Ectodermal cell (in vitro differentiated cells): ENCODE measurements at regions not wholly inside any gene's neighbourhood (a gene's known extent, or its start where the extent isn't known, plus 50 kb on each side); places are given as distances from the start of the nearest gene placed in this dataset.

Experiments used
- H3K27ac ChIP-seq: 2 replicates; pipeline ENCODE4 v1.7.0; 2013; ENCODE audit warnings: mild to moderate bottlenecking, low read depth, low read length; ENCODE audit not compliant: insufficient read depth, poor library complexity, severe bottlenecking
- H3K27me3 ChIP-seq: 2 replicates; pipeline ENCODE4 v1.7.0; 2013; ENCODE audit warnings: mild to moderate bottlenecking, low read length; ENCODE audit not compliant: insufficient read depth, control insufficient read depth, poor library complexity, severe bottlenecking
- H3K36me3 ChIP-seq: one replicate; pipeline ENCODE4 v1.7.0; 2013; ENCODE audit warnings: low read length; ENCODE audit not compliant: control insufficient read depth, insufficient read depth
- H3K4me1 ChIP-seq: one replicate; pipeline ENCODE4 v1.7.0; 2013; ENCODE audit warnings: low read length; ENCODE audit not compliant: control insufficient read depth, insufficient read depth
- H3K4me3 ChIP-seq: 2 replicates; pipeline ENCODE4 v1.7.0; 2013; ENCODE audit warnings: low read depth, low read length, control low read depth; ENCODE audit not compliant: insufficient read depth
- H3K9me3 ChIP-seq: 2 replicates; pipeline ENCODE4 v1.7.0; 2013; ENCODE audit warnings: mild to moderate bottlenecking, low read length, moderate library complexity; ENCODE audit not compliant: control insufficient read depth
- WGBS, 2 experiments: methylation state at CpG; one replicate each; pipeline ENCODE4 v1.1.7; 2013; ENCODE audit warnings: missing lambda C conversion rate in 2 of 2; 5-methylcytosine and 5-hydroxymethylcytosine counted together

- Histone ChIP-seq H3K9me3 (no peaks in the 10 kb centered on the region), H3K36me3 (no peaks in the 10 kb centered on the region), H3K27me3 (no peaks in the 10 kb centered on the region), H3K4me1 (no peaks in the 10 kb centered on the region), H3K27ac (no peak overlapping the region), H3K4me3 (no peak overlapping the region)
- WGBS, 2 experiments = 51 to 69% methylated on average over 2 of the region's 2 CpGs
These were observed 1882.3 kb upstream of the PIK3C3 start for GRCh38 chr18:40072761-40073160.

- no peak overlapping the region for H3K4me3 ChIP-seq
- WGBS, 2 experiments = 86 to 100% methylated on average over 1 of the region's 1 CpG
These were observed 1888.7 kb upstream of the PIK3C3 start for GRCh38 chr18:40066368-40066767.

DNA sequence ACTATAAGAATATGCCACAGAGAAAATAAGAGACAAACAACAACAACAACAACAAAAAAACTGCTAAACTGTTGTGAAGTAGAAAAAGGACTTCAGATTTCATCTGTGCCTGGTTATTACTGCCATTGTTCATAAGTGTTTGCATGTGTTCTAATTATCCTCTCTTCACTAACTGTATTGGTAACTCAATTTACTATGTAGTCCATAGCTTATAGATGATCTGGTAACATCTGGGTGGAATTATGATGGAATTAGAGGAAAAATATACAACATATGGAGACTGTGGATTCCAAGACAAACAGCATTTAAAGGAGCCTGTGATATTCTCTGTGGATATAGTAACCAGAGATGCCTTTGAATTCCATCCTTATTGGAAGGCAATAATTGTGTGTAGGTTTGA lies 1891.5 kb upstream of the PIK3C3 start:
- Histone ChIP-seq H3K27me3 (no peaks in the 10 kb centered on the region), H3K27ac (no peak overlapping the region), H3K36me3 (no peaks in the 10 kb centered on the region), H3K4me3 (no peak overlapping the region), H3K9me3 (no peaks in the 10 kb centered on the region), H3K4me1 (no peaks in the 10 kb centered on the region)

More at GRCh38 chr18:40066368-40066767, 1888.7 kb upstream of the PIK3C3 start:
- Histone ChIP-seq H3K4me1 (no peaks in the 10 kb centered on the region), H3K36me3 (no peaks in the 10 kb centered on the region), H3K9me3 (no peaks in the 10 kb centered on the region), H3K27me3 (no peaks in the 10 kb centered on the region), H3K27ac (no peak overlapping the region)

DNA sequence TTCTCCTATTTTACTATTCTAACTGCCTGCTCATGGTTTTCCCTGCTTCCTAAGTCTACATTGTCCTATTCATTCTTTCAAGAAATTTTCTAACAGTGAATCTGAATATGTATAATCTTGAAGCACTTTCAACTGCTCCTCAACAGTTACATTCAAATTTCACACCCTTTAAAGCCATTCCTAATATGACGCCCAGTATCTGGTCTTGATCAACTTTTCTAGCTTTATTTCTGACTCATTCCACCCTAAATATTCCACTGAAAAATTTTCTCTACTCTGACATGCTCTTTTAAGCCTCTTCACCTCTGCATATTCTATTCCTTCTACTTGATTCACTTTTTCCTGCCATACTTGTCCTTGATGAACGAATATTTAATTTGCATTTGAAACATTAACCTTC lies 1893.9 kb upstream of the PIK3C3 start:
- Histone ChIP-seq H3K4me3 (no peak overlapping the region), H3K9me3 (no peaks in the 10 kb centered on the region), H3K27me3 (no peaks in the 10 kb centered on the region), H3K27ac (no peak overlapping the region), H3K36me3 (no peaks in the 10 kb centered on the region), H3K4me1 (no peaks in the 10 kb centered on the region)
- 88 to 91% methylated on average over 2 of the region's 2 CpGs for WGBS, 2 experiments

GRCh38 chr18:40060562-40060961 lies 1894.5 kb upstream of the PIK3C3 start:
- Histone ChIP-seq H3K4me1 (no peaks in the 10 kb centered on the region), H3K27me3 (no peaks in the 10 kb centered on the region), H3K9me3 (no peaks in the 10 kb centered on the region), H3K27ac (no peak overlapping the region), H3K4me3 (no peak overlapping the region), H3K36me3 (no peaks in the 10 kb centered on the region)
- 82 to 86% methylated on average over 1 of the region's 1 CpG for WGBS, 2 experiments

DNA sequence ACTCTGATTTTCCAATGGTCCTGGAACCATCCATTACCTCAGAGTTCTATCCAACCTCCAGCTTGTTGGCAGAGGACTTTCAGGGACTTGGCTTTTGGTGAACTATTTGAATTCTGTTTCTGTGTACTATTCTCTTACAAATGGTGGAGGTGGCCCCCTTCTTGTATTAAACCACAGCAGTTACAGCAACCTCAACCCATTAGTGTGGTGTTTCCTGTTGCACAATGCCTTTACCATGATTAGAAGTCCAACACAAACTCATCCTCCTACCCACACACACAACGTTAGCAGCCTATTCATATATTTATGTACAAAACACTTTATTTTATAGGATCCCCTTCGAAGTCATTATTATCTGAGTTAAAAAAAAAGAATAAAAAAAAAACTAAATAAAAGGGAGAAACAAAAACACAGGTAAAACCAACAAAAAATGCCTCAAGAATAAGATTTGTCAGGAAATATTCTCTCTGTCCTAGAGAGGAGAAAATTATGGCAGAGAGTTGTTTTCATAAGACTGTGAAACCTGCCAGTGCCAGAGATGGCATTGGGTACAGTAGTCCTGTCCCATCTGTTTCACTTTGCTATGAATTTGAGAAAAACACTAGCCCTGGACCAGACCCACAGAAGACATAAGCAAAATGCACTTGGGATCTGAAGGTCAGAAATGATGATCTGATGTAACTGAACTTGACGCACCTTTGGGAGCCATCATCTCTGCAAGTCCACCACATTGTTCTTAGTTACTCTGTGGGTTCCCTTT lies 1896.0 kb upstream of the PIK3C3 start:
- no peak overlapping the region for H3K27ac ChIP-seq
- H3K36me3 ChIP-seq = no peaks in the 10 kb centered on the region
- no peaks in the 10 kb centered on the region for H3K4me1 ChIP-seq
- 96 to 100% methylated on average over 1 to 2 of the region's 3 CpGs for WGBS, 2 experiments
- H3K27me3 ChIP-seq = no peaks in the 10 kb centered on the region
- no peaks in the 10 kb centered on the region for H3K9me3 ChIP-seq
- H3K4me3 ChIP-seq = no peak overlapping the region

DNA sequence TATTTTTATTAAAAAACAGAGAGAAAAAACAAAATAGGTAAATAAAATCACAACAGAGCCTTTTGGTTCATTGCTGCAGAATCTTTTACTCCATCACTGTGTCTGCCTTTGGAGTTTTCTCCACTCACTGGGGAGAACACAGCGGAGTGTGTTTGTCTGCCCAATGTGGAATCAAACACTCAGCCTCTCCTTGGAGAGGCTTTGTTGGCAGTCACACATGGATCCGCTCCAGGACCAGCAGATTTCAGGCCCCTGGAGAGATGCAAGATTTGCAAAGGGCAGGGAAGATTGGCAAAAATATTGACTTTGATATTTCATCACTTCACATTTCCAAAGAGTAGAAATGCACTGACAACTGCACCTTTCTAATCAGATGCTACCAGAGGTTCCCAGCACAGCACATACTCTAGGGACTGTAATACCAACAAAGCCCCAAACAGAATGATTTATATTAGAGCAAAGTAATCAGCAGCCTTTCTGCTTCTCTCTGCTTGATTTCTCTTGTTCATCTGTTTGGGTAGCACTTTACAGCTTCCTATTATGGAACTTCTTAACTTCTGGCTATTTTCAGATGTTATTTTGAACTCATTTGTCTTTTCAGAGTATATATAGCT lies 1898.8 kb upstream of the PIK3C3 start:
- no peaks in the 10 kb centered on the region for H3K9me3 ChIP-seq
- WGBS, 2 experiments = 92% methylated on average over 2 of the region's 2 CpGs
- H3K4me1 ChIP-seq = no peaks in the 10 kb centered on the region

DNA sequence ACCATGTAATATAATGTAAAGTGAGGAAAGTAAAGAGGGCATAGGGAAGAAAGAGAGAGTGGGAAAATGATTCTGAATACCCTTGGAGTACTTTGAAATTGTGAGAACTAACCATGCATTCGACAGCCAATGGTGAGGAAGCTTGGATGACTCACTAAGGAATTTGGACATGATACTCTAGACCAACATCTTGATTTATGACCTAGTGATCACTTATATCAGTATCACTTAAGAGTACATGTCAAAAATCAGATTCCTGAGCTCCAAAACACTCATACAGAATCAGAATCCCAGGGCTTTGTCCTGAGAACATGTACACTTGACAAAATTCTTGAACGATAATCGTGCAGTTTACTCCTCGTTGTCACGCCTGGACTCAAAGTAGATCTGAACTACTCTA lies 1899.8 kb upstream of the PIK3C3 start:
- no peaks in the 10 kb centered on the region for H3K9me3 ChIP-seq
- WGBS, 2 experiments = 94% methylated on average over 5 of the region's 5 CpGs
- H3K27me3 ChIP-seq = no peaks in the 10 kb centered on the region
- H3K36me3 ChIP-seq = no peaks in the 10 kb centered on the region
- H3K4me3 ChIP-seq = no peak overlapping the region
- H3K4me1 ChIP-seq = no peaks in the 10 kb centered on the region
- no peak overlapping the region for H3K27ac ChIP-seq

More for the DNA sequence above, 1898.8 kb upstream of the PIK3C3 start:
- Histone ChIP-seq H3K27ac (no peak overlapping the region), H3K27me3 (no peaks in the 10 kb centered on the region), H3K4me3 (no peak overlapping the region), H3K36me3 (no peaks in the 10 kb centered on the region)

DNA sequence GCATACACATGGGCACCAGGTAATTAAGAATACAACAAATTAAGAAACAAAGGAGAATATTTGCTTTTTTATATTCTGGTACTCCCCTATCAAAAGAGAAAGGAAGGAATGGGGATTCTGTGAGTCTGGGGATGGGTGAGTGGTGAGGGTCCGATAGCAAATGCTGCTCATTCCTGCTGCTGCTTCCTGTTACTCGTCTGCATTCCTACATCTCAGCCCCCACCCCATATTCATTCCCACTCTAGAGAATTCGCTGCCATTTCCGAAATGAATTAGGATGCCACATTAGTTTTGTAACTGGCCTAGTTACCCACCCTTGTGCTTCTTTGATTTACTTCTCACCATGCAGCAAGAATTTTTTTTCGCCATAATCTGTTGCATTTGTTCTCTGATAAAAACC lies 1905.3 kb upstream of the PIK3C3 start:
- Histone ChIP-seq H3K27ac (no peak overlapping the region), H3K4me3 (no peak overlapping the region), H3K9me3 (no peaks in the 10 kb centered on the region), H3K36me3 (no peaks in the 10 kb centered on the region), H3K27me3 (no peaks in the 10 kb centered on the region), H3K4me1 (no peaks in the 10 kb centered on the region)
- WGBS, 2 experiments = 78 to 81% methylated on average over 4 to 5 of the region's 5 CpGs

DNA sequence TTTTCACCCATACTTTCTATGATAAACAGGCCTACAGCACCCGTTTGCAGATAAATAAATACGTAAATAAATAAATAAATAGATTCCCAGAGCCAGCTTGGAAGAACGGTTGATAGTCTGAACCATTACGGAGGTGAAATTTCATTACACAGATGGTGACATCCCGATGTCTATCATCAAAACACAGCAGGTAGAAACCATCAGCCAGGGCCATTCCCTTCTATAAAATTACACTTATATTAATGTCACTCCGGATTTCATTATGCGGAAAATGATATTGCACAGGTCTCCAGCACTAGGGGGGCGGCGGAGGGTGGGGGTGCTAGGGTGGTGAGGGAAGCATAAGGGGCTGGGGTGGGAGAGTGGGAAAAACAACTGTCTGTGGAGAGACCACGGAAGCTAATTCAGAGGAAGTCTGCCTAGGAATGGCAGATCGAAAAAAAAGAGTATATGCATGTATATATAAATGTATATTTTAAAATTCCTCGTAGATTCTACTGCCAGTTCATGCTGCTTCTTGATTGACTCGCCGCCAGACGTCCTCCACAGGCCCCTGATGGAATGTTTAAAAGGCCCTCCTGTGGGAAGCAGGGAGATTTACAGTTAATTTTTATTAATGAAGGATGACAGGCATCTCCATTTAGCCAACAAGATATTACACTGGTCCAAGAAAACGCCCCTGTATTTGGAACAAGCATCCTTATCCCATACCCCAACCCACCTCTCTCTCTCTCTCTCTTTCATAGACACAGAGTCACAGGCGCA lies 1906.0 kb upstream of the PIK3C3 start:
- Histone ChIP-seq H3K27ac (no peak overlapping the region), H3K36me3 (no peaks in the 10 kb centered on the region), H3K9me3 (no peaks in the 10 kb centered on the region), H3K4me3 (no peak overlapping the region), H3K27me3 (no peaks in the 10 kb centered on the region), H3K4me1 (no peaks in the 10 kb centered on the region)
- 91 to 95% methylated on average over 17 of the region's 17 CpGs for WGBS, 2 experiments
